ENCODE measurements at regions not wholly inside any gene's neighbourhood (a gene's known extent, or its start where the extent isn't known, plus 50 kb on each side); places are given as distances from the start of the nearest gene placed in this dataset.

GRCh38 chr13:48844676-48845075 lies 131.0 kb upstream of the FNDC3A start:
- Histone ChIP-seq H3K4me3 (ENCODE audit: low read length) (no peak overlapping the region), H3K4me1 (ENCODE audit: control insufficient read depth in 2 of 2, insufficient read depth in 2 of 2, low read length in 2 of 2) (no peaks in the 10 kb centered on the region), H3K36me3 (ENCODE audit: control insufficient read depth in 2 of 3, insufficient read depth in 3 of 3, low read length in 3 of 3) (no peaks in the 10 kb centered on the region), H3K27me3 (ENCODE audit: control insufficient read depth in 2 of 2, insufficient read depth in 2 of 2, low read length in 2 of 2) (no peaks in the 10 kb centered on the region), H3K27ac (ENCODE audit: low read depth, low read length) (no peak overlapping the region), H3K9me3 (ENCODE audit: control insufficient read depth in 2 of 3, low read length in 3 of 3) (no peaks in the 10 kb centered on the region)
- ATAC-seq (no peak), DNase-seq (no peak)
- H3K27ac Mint-ChIP-seq = no peak overlapping the region
- ChIA-PET CTCF (interaction anchor here (0.6 kb wide), 1 partner anchor 434 kb away, joined by 3 read pairs; no protein-coding TSS in a partner anchor), POLR2A (interaction anchor here (0.9 kb wide), 1 partner anchor 76 kb away, joined by 4 read pairs; no protein-coding TSS in a partner anchor)
- H3K9me3 Mint-ChIP-seq = no peaks in the 10 kb centered on the region
- H3K4me3 Mint-ChIP-seq = no peak overlapping the region
- no peaks in the 10 kb centered on the region for H3K36me3 Mint-ChIP-seq
- peaks cover 0 to 7% (median 0%) of the 10 kb centered on the region in 5 donors for H3K27me3 Mint-ChIP-seq
- intact Hi-C loops (cut with micrococcal nuclease) = no loop called here
- peaks cover 0 to under 1% (median 0%) of the 10 kb centered on the region in 7 donors for H3K4me1 Mint-ChIP-seq

GRCh38 chr13:48849515-48849914 lies 126.2 kb upstream of the FNDC3A start:
- H3K36me3 ChIP-seq (ENCODE audit: control insufficient read depth in 2 of 3, insufficient read depth in 3 of 3, low read length in 3 of 3) = no peaks in the 10 kb centered on the region
- no peak for DNase-seq
- H3K4me3 Mint-ChIP-seq = no peak overlapping the region
- CTCF ChIA-PET = no interaction called here
- no peaks in the 10 kb centered on the region for H3K4me1 ChIP-seq (ENCODE audit: control insufficient read depth in 2 of 2, insufficient read depth in 2 of 2, low read length in 2 of 2)
- H3K27me3 ChIP-seq (ENCODE audit: control insufficient read depth in 2 of 2, insufficient read depth in 2 of 2, low read length in 2 of 2) = no peaks in the 10 kb centered on the region
- no peak overlapping the region for H3K27ac ChIP-seq (ENCODE audit: low read depth, low read length)
- no peaks in the 10 kb centered on the region for H3K36me3 Mint-ChIP-seq
- no peaks in the 10 kb centered on the region for H3K9me3 ChIP-seq (ENCODE audit: control insufficient read depth in 2 of 3, low read length in 3 of 3)
- no peak overlapping the region for H3K27ac Mint-ChIP-seq
- intact Hi-C loops (cut with micrococcal nuclease) = no loop called here
- ATAC-seq = no peak
- peaks cover 0 to 2% (median 0%) of the 10 kb centered on the region in 11 donors for H3K9me3 Mint-ChIP-seq
- POLR2A ChIA-PET = no interaction called here
- peaks cover 0 to 32% (median 7%) of the 10 kb centered on the region in 7 donors for H3K4me1 Mint-ChIP-seq
- no peak overlapping the region for H3K4me3 ChIP-seq (ENCODE audit: low read length)
- peaks cover 2 to 7% (median 4%) of the 10 kb centered on the region in 5 donors for H3K27me3 Mint-ChIP-seq

- H3K4me1 ChIP-seq (ENCODE audit: control insufficient read depth in 2 of 2, insufficient read depth in 2 of 2, low read length in 2 of 2) = no peaks in the 10 kb centered on the region
- peaks cover 0 to 2% (median 0%) of the 10 kb centered on the region in 11 donors for H3K9me3 Mint-ChIP-seq
- ATAC-seq = no peak
- ChIA-PET CTCF (no interaction called here), POLR2A (no interaction called here)
- no peak overlapping the region for H3K4me3 ChIP-seq (ENCODE audit: low read length)
- no peak overlapping the region for H3K27ac ChIP-seq (ENCODE audit: low read depth, low read length)
- peaks cover 1 to 32% (median 7%) of the 10 kb centered on the region in 7 donors for H3K4me1 Mint-ChIP-seq
- DNase-seq = no peak
- no peaks in the 10 kb centered on the region for H3K36me3 Mint-ChIP-seq
- H3K4me3 Mint-ChIP-seq = no peak overlapping the region
- peaks cover 2 to 7% (median 4%) of the 10 kb centered on the region in 5 donors for H3K27me3 Mint-ChIP-seq
- no peak overlapping the region for H3K27ac Mint-ChIP-seq
- no peaks in the 10 kb centered on the region for H3K36me3 ChIP-seq (ENCODE audit: control insufficient read depth in 2 of 3, insufficient read depth in 3 of 3, low read length in 3 of 3)
- intact Hi-C loops (cut with micrococcal nuclease) = no loop called here
- no peaks in the 10 kb centered on the region for H3K27me3 ChIP-seq (ENCODE audit: control insufficient read depth in 2 of 2, insufficient read depth in 2 of 2, low read length in 2 of 2)
- no peaks in the 10 kb centered on the region for H3K9me3 ChIP-seq (ENCODE audit: control insufficient read depth in 2 of 3, low read length in 3 of 3)
Measured at GRCh38 chr13:48851707-48852106, 124.0 kb upstream of the FNDC3A start.

- ChIA-PET CTCF (no interaction called here), POLR2A (no interaction called here)
- Mint-ChIP-seq H3K4me3 (no peak overlapping the region), H3K4me1 (peaks cover 2 to 32% (median 12%) of the 10 kb centered on the region in 7 donors), H3K36me3 (no peaks in the 10 kb centered on the region), H3K9me3 (peaks cover 0 to 6% (median 0%) of the 10 kb centered on the region in 11 donors), H3K27ac (no peak overlapping the region), H3K27me3 (peaks cover 2 to 7% (median 4%) of the 10 kb centered on the region in 5 donors)
- no peaks in the 10 kb centered on the region for H3K4me1 ChIP-seq (ENCODE audit: control insufficient read depth in 2 of 2, insufficient read depth in 2 of 2, low read length in 2 of 2)
- no peaks in the 10 kb centered on the region for H3K9me3 ChIP-seq (ENCODE audit: control insufficient read depth in 2 of 3, low read length in 3 of 3)
- no peaks in the 10 kb centered on the region for H3K27me3 ChIP-seq (ENCODE audit: control insufficient read depth in 2 of 2, insufficient read depth in 2 of 2, low read length in 2 of 2)
- DNase-seq (no peak), ATAC-seq (no peak)
- intact Hi-C loops (cut with micrococcal nuclease) = no loop called here
- no peaks in the 10 kb centered on the region for H3K36me3 ChIP-seq (ENCODE audit: control insufficient read depth in 2 of 3, insufficient read depth in 3 of 3, low read length in 3 of 3)
- H3K27ac ChIP-seq (ENCODE audit: low read depth, low read length) = no peak overlapping the region
- H3K4me3 ChIP-seq (ENCODE audit: low read length) = no peak overlapping the region
Measured at GRCh38 chr13:48852911-48853727, 122.6 kb upstream of the FNDC3A start.

- Histone ChIP-seq H3K27me3 (ENCODE audit: control insufficient read depth in 2 of 2, insufficient read depth in 2 of 2, low read length in 2 of 2) (no peaks in the 10 kb centered on the region), H3K4me1 (ENCODE audit: control insufficient read depth in 2 of 2, insufficient read depth in 2 of 2, low read length in 2 of 2) (no peaks in the 10 kb centered on the region), H3K36me3 (ENCODE audit: control insufficient read depth in 2 of 3, insufficient read depth in 3 of 3, low read length in 3 of 3) (no peaks in the 10 kb centered on the region), H3K4me3 (ENCODE audit: low read length) (no peak overlapping the region), H3K27ac (ENCODE audit: low read depth, low read length) (no peak overlapping the region), H3K9me3 (ENCODE audit: control insufficient read depth in 2 of 3, low read length in 3 of 3) (no peaks in the 10 kb centered on the region)
- DNase-seq (no peak), ATAC-seq (no peak)
- POLR2A ChIA-PET = no interaction called here
- H3K4me1 Mint-ChIP-seq = peaks cover 6 to 37% (median 18%) of the 10 kb centered on the region in 7 donors
- peak overlapping the region in 1 of 10 donors; percentile 4 for H3K4me3 Mint-ChIP-seq
- H3K27ac Mint-ChIP-seq = no peak overlapping the region
- peaks cover 2 to 7% (median 4%) of the 10 kb centered on the region in 5 donors for H3K27me3 Mint-ChIP-seq
- peaks cover 0 to 6% (median 0%) of the 10 kb centered on the region in 11 donors for H3K9me3 Mint-ChIP-seq
- CTCF ChIA-PET = no interaction called here
- intact Hi-C loops (cut with micrococcal nuclease) = no loop called here
- H3K36me3 Mint-ChIP-seq = no peaks in the 10 kb centered on the region
Measured at GRCh38 chr13:48853728-48854102, 122.0 kb upstream of the FNDC3A start.

- peak overlapping the region in 3 of 9 donors; percentile 57 to 92 (median 87) for H3K27ac Mint-ChIP-seq
- intact Hi-C loops (cut with micrococcal nuclease) = no loop called here
- no peak for ATAC-seq
- no peaks in the 10 kb centered on the region for H3K4me1 ChIP-seq (ENCODE audit: control insufficient read depth in 2 of 2, insufficient read depth in 2 of 2, low read length in 2 of 2)
- no peaks in the 10 kb centered on the region for H3K36me3 ChIP-seq (ENCODE audit: control insufficient read depth in 2 of 3, insufficient read depth in 3 of 3, low read length in 3 of 3)
- no peaks in the 10 kb centered on the region for H3K27me3 Mint-ChIP-seq
- H3K9me3 Mint-ChIP-seq = peaks cover 0 to 6% (median 0%) of the 10 kb centered on the region in 11 donors
- peaks cover 0 to 2% (median 0%) of the 10 kb centered on the region in 5 donors for H3K36me3 Mint-ChIP-seq
- H3K27ac ChIP-seq (ENCODE audit: low read depth, low read length) = no peak overlapping the region
- no peak overlapping the region for H3K4me3 ChIP-seq (ENCODE audit: low read length)
- peaks cover 9 to 36% (median 18%) of the 10 kb centered on the region in 7 donors for H3K4me1 Mint-ChIP-seq
- H3K27me3 ChIP-seq (ENCODE audit: control insufficient read depth in 2 of 2, insufficient read depth in 2 of 2, low read length in 2 of 2) = no peaks in the 10 kb centered on the region
- ChIA-PET POLR2A (interaction anchor here (0.8 kb wide), 1 partner anchor 52 kb away, joined by 3 read pairs; no protein-coding TSS in a partner anchor), CTCF (no interaction called here)
- peak overlapping the region in 1 of 10 donors; percentile 77 for H3K4me3 Mint-ChIP-seq
- DNase-seq = no peak
- H3K9me3 ChIP-seq (ENCODE audit: control insufficient read depth in 2 of 3, low read length in 3 of 3) = no peaks in the 10 kb centered on the region
Measured at GRCh38 chr13:48857576-48857975, 118.1 kb upstream of the FNDC3A start.

Data from naive thymus-derived CD4-positive, alpha-beta T cell (primary cell).